Endodermal cell (in vitro differentiated cells): ENCODE measurements at regions not wholly inside any gene's neighbourhood (a gene's known extent, or its start where the extent isn't known, plus 50 kb on each side); places are given as distances from the start of the nearest gene placed in this dataset.

Source experiments
- DNase-seq: peaks from one replicate; pipeline ENCODE4 v3.0.0-alpha.2; 2017
- H3K27ac ChIP-seq: 2 replicates; pipeline ENCODE4 v1.5.1; 2013; ENCODE audit warnings: mild to moderate bottlenecking, low read depth, low read length, moderate library complexity
- H3K27me3 ChIP-seq: 2 replicates; pipeline ENCODE4 v1.6.1; 2013; ENCODE audit warnings: mild to moderate bottlenecking, low read length, moderate library complexity; ENCODE audit not compliant: insufficient read depth, control insufficient read depth, poor library complexity, severe bottlenecking
- H3K36me3 ChIP-seq: 2 replicates; pipeline ENCODE4 v1.7.0; 2013; ENCODE audit warnings: mild to moderate bottlenecking, low read length, moderate library complexity; ENCODE audit not compliant: control insufficient read depth, insufficient read depth
- H3K4me1 ChIP-seq: one replicate; pipeline ENCODE4 v1.7.0; 2013; ENCODE audit warnings: low read length; ENCODE audit not compliant: control insufficient read depth, insufficient read depth
- H3K4me3 ChIP-seq: 2 replicates; pipeline ENCODE4 v1.5.1; 2013; ENCODE audit warnings: mild to moderate bottlenecking, low read length, moderate library complexity
- H3K9ac ChIP-seq: 2 replicates; pipeline ENCODE4 v1.6.1; 2013; ENCODE audit warnings: mild to moderate bottlenecking, low read length, moderate library complexity; ENCODE audit not compliant: poor library complexity, severe bottlenecking; ENCODE audit errors: extremely low read depth
- H3K9me3 ChIP-seq: 2 replicates; pipeline ENCODE4 v1.6.1; 2013; ENCODE audit warnings: mild to moderate bottlenecking, low read length, moderate library complexity; ENCODE audit not compliant: control insufficient read depth
- H3K27ac Mint-ChIP-seq: 2 replicates; pipeline ENCODE4 v1.8.0; 2020; ENCODE audit warnings: mixed read lengths
- H3K27me3 Mint-ChIP-seq: 2 replicates; pipeline ENCODE4 v1.8.0; 2021; ENCODE audit warnings: mild to moderate bottlenecking, mixed read lengths; ENCODE audit not compliant: insufficient read depth
- H3K36me3 Mint-ChIP-seq: 2 replicates; pipeline ENCODE4 v1.8.0; 2020; ENCODE audit warnings: low read depth, mixed read lengths
- H3K4me1 Mint-ChIP-seq: 2 replicates; pipeline ENCODE4 v1.8.0; 2020; ENCODE audit warnings: mixed read lengths
- H3K4me3 Mint-ChIP-seq: 2 replicates; pipeline ENCODE4 v1.8.0; 2020; ENCODE audit warnings: mild to moderate bottlenecking, moderate library complexity, mixed read lengths
- H3K9me3 Mint-ChIP-seq: 2 replicates; pipeline ENCODE4 v1.8.0; 2020; ENCODE audit warnings: mild to moderate bottlenecking, mixed read lengths
- CTCF ChIP-seq: fragments of 200-600 bp; sonication (generic); conservative IDR thresholded peaks from 2 replicates; pipeline ENCODE4 v1.5.0; 2021; ENCODE audit warnings: antibody characterized with exemption, mild to moderate bottlenecking
- WGBS, 2 experiments: methylation state at CpG; one replicate each; pipeline versions ENCODE4 v1.1.5 to v1.1.7; 2013; ENCODE audit warnings: missing lambda C conversion rate in 2 of 2, mixed read lengths in 1 of 2; ENCODE audit not compliant: insufficient coverage in 1 of 2, insufficient read length in 1 of 2; 5-methylcytosine and 5-hydroxymethylcytosine counted together

GRCh38 chr4:92182736-92183407 is 120.9 kb upstream of the GRID2 start:
- Mint-ChIP-seq H3K36me3 (no peaks in the 10 kb centered on the region), H3K27ac (no peak overlapping the region), H3K9me3 (peaks cover 5% of the 10 kb centered on the region), H3K27me3 (peaks cover 13% of the 10 kb centered on the region), H3K4me3 (no peak overlapping the region), H3K4me1 (no peaks in the 10 kb centered on the region)
- no peak overlapping the region for H3K9ac ChIP-seq
- H3K27me3 ChIP-seq = no peaks in the 10 kb centered on the region
- no peaks in the 10 kb centered on the region for H3K36me3 ChIP-seq
- TF ChIP-seq CTCF = no peak
- WGBS, 2 experiments = 95 to 96% methylated on average over 16 to 33 of the region's 33 CpGs
- no peak overlapping the region for H3K4me3 ChIP-seq
- peak; percentile 45 for DNase-seq
- H3K27ac ChIP-seq = no peak overlapping the region
- H3K4me1 ChIP-seq = no peaks in the 10 kb centered on the region
- no peaks in the 10 kb centered on the region for H3K9me3 ChIP-seq

- WGBS, 2 experiments = 95% methylated on average over 13 of the region's 13 CpGs; no CpG with 5 or more reads in 1 of the 2 experiments
- no peaks in the 10 kb centered on the region for H3K4me1 Mint-ChIP-seq
- no peaks in the 10 kb centered on the region for H3K36me3 ChIP-seq
Measured at GRCh38 chr4:92183825-92184224, 119.9 kb upstream of the GRID2 start.

GRCh38 chr4:92184566-92184965 is 119.2 kb upstream of the GRID2 start:
- WGBS, 2 experiments = 78 to 95% methylated on average over 1 to 2 of the region's 2 CpGs
- no peak for TF ChIP-seq CTCF

More at GRCh38 chr4:92183825-92184224, 119.9 kb upstream of the GRID2 start:
- Histone ChIP-seq H3K4me3 (no peak overlapping the region), H3K27ac (no peak overlapping the region), H3K4me1 (no peaks in the 10 kb centered on the region), H3K27me3 (no peaks in the 10 kb centered on the region), H3K9me3 (no peaks in the 10 kb centered on the region), H3K9ac (no peak overlapping the region)
- H3K27me3 Mint-ChIP-seq = peaks cover 13% of the 10 kb centered on the region
- no peak overlapping the region for H3K4me3 Mint-ChIP-seq
- TF ChIP-seq CTCF = no peak
- H3K27ac Mint-ChIP-seq = no peak overlapping the region
- peaks cover 5% of the 10 kb centered on the region for H3K9me3 Mint-ChIP-seq
- H3K36me3 Mint-ChIP-seq = no peaks in the 10 kb centered on the region
- no peak for DNase-seq

More at GRCh38 chr4:92184566-92184965, 119.2 kb upstream of the GRID2 start:
- Mint-ChIP-seq H3K36me3 (no peaks in the 10 kb centered on the region), H3K27me3 (peaks cover 13% of the 10 kb centered on the region), H3K4me3 (no peak overlapping the region), H3K9me3 (peaks cover 5% of the 10 kb centered on the region), H3K4me1 (no peaks in the 10 kb centered on the region), H3K27ac (no peak overlapping the region)
- H3K4me3 ChIP-seq = no peak overlapping the region
- no peak overlapping the region for H3K27ac ChIP-seq
- no peak overlapping the region for H3K9ac ChIP-seq
- DNase-seq = no peak
- no peaks in the 10 kb centered on the region for H3K36me3 ChIP-seq
- H3K9me3 ChIP-seq = no peaks in the 10 kb centered on the region
- H3K4me1 ChIP-seq = no peaks in the 10 kb centered on the region
- no peaks in the 10 kb centered on the region for H3K27me3 ChIP-seq
